ENCODE measurements at regions not wholly inside any gene's neighbourhood (a gene's known extent, or its start where the extent isn't known, plus 50 kb on each side); places are given as distances from the start of the nearest gene placed in this dataset.
"Not testable (repeated sequence)": the region's sequence is repeated elsewhere in the genome, so short reads cannot be mapped to it uniquely, and the experiment has no call there.

DNA sequence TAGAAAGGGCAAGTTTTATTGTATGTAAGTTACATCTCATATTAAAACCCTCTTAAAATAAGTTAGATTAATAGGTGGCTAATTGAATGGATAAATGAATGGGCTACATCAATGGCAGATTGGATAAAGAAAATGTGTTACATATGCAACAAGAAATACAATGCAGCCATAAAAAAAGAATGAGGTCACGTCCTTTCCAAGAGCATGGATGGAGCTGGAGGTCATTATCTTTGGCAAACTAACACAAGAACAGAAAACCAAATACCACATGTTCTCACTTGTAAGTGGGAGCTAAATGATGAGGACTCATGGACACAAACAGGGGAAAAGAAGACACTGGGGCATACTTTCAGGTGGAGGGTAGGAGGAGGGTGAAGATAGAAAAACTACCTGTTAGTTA is 182.2 kb upstream of the GNAI1 start:
- no peak for DNase-seq

DNA sequence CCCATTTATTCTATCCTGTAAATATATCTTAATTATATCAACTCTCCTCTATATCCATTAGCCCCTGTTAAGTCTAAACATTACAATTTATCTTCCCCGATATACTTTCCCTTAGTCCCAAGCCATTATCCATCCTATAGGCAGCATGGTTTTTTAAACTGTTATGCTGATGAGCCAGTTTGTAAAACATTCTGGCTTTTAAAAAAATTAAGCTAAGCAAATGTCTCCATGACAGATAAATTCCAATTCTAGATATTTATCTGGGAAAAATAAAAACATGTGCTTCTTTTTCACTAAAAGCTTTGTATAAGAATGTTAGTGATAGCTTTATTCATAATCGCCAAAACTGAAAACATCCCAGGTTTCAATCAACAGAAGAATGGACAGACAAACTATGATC is 183.2 kb upstream of the GNAI1 start:
- no peak for DNase-seq

DNA sequence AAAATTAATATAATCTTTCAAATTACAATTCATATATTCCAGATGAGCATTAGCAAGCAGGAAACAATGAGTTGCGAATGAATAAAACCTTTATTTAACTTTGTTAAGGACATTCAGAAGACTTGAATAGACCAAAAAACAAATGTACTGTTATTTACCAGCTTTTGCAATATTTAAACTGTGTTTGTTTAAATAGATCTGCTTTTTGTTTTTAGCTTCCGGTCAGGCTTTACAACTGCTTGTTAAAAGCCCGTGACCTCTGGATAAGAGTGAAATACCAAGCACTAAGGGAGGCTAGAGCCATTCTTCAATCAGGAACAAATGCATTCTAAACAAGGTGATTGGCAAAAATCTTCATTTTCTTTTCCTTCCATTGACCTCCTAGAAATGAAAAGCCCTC is 184.9 kb upstream of the GNAI1 start:
- no peak for DNase-seq

DNA sequence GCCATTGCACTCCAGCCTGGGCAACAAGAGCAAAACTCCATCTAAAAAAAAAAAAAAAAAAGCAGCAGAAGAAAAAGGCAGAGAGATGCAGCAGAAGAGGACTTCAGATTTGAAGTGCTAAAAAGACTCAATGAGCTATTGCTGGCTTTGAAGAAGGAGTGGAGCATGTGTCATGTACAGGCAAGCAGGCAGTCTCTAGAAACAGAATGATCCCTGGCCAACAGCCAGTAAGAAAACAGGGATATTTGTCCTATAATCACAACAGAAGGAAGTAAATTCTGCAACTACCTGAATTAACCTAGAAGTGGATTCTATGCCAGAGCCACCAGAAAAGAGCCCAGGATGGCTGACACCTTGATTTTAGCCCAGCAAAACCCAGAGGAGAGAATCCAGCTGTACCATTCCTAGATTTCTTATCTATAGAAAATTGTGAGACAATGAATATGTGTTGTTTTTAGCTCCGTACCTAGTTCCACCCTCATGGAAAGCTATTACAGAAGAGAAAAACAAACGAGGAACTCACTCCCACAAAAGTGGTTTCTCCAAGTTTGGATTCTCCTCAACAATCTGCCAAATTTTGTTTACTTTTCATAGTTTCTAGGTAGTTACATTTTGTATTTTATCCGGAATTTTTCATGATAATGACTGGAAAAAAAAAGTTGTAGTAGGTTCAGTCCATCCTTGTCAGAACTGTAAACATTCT is 198.2 kb upstream of the GNAI1 start:
- no peak for DNase-seq

DNA sequence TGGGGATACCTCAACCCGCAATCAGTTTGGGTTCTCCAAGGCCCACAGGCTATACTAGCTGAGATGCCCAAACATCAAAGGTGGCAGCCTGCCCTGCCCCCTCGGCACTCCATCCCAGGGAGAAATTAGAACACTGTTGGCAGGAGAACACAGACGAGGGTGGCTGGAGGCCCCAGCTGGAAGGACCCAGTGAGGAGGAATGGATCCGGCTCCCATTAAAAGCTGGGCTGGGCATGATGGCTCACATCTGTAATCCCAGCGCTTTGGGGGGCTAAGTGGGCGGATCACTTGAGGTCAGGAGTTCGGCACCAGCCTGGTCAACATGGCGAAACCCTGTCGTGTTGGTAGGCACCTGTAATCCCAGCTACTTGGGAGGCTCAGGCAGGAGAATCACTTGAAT is 199.9 kb upstream of the GNAI1 start:
- no peak for DNase-seq

DNA sequence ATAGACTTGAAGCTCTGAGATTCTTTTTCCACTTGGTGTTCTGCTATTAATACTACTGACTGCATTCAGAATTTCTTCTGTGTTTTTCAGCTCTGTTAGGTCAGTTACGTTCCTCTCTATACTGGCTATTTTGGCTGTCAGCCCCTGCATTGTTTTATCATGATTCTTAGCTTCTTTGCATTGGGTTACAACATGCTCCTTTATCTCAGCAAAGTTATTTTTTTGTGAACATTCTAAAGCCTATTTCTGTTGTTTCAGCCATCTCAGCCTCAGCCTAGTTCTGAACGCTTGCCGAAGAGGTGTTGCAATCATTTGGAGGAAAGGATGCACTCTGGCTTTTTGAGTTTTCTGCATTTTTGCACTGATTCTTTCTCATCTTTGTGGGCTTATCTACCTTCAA is 201.5 kb upstream of the GNAI1 start:
- no peak for DNase-seq

DNA sequence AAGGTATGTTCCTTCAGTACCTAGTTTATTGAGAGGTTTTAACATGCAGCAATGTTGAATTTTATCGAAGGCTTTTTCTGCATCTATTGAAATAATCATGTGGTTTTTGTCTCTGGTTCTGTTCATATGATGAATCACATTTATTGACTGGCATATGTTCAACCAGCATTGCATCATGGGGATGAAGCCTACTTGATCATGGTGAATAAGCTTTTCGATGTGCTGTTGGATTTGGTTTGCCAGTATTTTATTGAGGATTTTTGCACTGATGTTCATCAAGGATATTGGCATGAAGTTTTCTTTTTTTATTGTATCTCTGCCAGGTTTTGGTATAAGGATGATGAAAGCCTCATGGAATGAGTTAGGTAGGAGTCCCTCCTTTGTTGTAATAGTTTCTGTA is 204.0 kb upstream of the GNAI1 start:
- DNase-seq: no peak

DNA sequence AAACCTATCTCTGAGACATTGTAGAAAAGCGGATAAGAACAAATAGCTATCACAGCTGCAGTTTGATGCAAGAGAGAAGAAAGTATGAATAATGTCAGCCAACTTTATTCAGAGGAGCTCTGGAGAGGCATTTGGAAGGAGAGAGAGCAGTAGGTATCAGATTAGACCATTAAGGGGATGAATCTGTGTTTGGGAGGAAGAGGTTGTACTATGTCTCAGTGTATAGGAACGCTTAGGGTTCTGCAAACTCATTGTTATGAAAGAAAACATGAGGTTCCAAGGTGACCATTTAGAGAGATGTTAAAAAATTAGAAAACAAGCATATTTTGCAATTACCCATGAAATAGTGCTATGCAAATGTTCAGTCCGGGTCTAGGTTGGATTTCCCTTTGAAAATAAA is 207.5 kb upstream of the GNAI1 start:
- no peak for DNase-seq

DNA sequence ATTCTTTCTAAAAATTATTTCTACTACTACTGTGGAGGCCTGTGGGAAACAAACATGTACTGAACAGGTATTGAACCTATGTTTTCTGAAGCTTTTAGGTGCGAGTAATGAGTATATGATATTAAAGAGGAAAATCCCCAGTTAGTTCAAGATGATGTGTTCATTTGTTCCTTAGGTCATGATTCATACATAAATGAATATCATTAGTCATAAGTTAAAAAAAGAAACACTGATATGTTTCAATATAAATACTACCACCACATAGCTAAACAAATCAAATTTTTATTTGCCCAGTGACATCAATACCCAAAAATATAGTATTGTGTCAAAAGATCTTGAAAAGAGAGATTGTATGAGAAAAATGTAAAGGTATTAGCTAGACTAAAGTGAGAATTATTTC is 210.7 kb upstream of the GNAI1 start:
- no peak for DNase-seq

DNA sequence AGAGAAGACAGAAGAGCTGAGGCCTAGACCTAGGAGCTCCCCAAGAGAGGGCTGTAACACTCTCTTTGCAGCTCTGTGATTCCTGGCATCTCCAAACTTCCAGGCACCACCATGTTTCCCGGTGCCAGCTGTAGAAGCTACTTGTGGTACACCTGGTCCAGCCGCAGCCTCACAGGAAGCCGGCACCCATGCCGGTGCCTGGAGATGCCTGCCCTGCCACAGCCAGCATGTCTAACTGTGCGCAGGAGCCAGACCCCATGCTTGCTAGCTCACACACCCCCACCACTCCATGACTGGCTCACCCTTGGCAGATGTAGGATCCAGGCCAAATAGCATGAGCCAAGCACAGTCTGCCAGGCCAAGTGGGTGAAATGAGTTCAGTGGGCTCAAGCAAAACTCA is 211.7 kb upstream of the GNAI1 start:
- no peak for DNase-seq

DNA sequence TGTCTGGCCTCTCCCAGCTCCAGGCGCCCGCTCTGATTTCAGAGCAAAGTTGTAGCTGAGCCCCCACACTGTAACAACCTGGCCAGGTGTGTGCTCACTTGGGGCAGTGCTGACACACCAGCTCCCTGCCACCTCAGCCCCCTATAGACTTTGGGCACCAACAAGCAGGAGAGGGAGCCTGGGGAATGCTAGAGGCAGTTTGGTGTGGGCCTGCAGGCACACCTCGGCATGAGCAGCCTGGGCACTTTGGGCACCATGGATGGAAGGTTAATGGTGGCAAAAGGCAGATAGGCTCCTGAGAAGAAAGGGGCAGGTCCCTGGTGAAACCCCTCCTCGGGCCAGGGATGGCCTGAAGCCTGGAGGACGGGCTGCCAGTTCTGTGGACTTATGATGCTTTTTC is 212.7 kb upstream of the GNAI1 start:
- DNase-seq: no peak

DNA sequence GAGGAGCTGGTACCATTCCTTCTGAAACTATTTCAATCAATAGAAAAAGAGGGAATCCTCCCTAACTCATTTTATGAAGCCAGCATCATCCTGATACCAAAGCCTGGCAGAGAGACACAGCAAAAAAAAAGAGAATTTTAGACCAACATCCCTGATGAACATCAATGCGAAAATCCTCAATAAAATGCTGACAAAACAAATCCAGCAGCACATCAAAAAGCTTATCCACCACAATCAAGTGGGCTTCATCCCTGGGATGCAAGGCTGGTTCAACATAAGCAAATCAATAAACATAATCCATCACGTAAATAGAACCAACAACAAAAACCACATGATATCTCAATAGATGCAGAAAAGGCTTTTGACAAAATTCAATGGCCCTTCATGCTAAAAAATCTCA is 216.0 kb upstream of the GNAI1 start:
- DNase-seq: not testable (repeated sequence)

DNA sequence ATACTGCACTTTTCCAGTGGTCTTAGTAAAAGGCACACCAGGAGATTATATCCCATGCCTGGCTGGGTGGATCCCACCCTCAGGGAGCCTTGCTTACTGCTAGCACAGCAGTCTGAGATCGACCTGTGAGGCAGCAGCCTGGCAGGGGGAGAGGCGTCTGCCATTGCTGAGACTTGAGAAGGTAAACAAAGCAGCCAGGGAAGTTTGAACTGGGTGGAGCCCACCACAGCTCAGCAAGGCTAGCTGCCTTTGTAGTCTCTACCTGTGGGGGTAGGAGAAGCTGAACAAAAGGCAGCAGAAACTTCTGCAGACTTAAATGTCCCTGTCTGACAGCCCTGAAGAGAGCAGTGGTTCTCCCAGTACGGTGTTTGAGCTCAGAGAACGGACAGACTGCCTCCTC is 219.3 kb upstream of the GNAI1 start:
- not testable (repeated sequence) for DNase-seq

DNA sequence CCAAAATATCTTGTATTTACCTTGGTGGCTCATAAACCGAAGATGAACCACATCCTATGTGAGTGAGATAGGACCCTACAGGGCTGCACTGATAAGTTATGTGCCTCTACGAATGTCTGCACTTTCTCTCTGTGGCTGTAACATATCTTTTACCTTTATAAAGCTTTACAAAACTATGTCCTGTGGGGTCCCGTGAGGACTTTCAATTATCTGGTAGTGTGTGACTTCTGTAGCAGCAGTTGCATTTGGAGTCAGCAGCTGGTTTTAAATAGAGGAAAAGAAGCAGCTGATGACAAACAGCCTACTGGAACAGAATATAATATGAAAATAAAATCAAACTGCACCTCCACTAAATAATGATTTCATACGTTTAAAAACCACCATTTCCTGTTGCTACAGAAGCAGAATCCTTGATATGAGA is 222.4 kb upstream of the GNAI1 start:
- DNase-seq: no peak

DNA sequence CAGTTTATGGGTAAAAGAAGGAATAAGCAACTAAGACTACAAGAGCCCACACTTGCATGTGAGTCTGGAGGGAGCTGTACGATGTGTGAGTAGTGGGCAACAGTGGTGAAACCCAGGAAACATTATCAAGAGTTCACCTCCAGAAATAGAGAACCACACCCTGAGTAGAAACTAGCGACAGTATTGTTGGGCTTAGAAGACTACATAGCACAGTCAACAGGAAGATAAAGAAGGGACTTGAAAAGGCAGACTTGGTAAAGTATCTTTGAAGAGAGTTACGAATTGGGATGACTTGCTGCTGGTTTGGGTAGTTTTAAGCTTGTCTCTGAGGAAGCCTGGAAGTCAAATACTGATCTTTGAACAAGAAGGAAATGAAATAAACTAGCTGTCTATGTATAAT is 223.2 kb upstream of the GNAI1 start:
- DNase-seq: no peak

DNA sequence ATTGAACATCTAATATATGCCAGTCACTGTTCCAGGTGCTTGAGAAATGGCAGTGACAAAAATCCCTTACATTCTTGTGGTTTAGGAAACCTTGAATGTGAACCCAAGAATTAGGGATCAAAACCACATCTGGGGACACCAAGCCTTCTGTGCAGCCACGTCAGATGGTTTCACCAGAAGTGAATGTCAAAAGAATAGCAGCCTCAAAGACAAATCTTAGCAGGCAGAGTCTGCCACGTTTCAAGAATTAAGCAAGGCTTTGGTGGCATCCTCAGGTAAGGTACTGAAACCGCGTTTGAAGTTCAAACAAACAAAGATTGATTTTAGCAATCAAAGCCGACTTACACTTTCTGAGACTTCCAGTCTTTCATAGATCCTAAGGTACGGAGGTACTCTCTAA is 225.5 kb upstream of the GNAI1 start:
- DNase-seq: no peak

DNA sequence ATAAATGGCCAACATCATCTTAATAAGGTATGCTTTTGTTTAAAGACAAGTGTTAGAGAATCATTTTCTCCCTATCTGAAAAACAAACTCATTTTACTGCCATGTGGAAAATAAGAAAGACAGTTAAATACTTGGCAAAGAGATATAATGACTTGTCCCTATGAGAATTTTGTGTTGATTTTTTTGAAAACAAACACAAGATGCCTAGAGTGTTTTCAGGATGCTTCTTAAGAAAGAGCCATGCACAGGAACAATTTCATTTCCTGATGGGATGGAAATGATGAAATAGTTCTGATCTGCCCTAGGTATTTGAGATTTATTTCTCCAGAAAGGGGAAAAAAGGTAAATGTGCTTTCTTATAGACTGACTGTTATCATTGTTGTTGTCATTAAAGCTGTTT is 237.5 kb upstream of the GNAI1 start:
- no peak for DNase-seq

DNA sequence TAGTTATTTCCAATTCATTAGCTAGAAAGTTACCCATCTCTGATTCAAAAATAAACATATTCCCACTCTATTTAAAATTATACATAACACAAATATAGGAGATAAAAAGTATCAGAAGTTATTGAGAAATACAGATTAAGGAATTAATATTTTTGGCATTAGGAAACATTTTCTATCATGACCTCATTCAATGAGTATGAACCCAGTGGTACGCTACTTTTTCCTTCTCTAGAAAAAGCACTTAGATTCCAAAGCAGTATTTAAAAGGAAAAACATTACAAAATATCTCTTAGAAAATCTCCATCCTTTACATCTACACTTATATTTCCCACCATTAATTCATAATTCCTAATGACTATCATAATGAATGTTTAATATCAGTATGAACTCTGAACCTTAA is 240.6 kb upstream of the GNAI1 start:
- no peak for DNase-seq

DNA sequence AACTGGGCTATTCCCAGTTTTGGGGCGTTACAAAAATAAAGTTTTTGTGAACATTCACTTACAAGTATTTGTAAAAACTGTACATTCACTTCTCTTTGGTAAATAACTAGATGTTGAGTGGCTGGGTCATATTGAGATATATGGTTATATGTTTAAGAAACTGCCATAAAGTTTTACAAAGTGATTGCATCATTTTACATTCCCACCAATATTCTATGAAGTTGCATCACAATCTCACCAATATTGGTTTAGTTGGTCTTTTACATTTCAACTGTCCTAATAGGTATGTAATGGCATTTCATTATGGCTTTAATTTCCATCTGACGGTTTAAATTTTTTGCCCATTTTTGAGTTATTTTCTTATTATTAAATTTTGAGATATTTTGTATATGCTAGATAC is 251.7 kb upstream of the GNAI1 start:
- no peak for DNase-seq

DNA sequence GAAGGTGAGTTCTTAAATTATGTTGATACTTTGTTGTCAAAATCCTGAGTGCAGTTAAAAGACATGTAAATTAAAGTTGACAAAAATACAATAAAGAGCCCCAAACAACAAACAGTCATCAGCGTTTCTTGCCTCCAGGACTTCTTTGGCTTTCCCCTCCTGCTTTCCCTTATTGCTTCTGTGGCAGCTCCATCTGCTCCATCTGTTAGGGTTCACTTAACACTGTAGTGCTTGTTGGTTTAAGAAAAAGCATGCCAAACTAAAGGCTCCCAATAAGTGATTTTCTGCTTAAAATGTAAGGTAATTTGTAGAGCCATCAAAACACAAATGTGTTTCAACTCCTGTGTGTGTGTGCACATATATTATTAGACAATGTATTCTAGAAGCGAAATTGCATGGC is 254.3 kb upstream of the GNAI1 start:
- no peak for DNase-seq

DNA sequence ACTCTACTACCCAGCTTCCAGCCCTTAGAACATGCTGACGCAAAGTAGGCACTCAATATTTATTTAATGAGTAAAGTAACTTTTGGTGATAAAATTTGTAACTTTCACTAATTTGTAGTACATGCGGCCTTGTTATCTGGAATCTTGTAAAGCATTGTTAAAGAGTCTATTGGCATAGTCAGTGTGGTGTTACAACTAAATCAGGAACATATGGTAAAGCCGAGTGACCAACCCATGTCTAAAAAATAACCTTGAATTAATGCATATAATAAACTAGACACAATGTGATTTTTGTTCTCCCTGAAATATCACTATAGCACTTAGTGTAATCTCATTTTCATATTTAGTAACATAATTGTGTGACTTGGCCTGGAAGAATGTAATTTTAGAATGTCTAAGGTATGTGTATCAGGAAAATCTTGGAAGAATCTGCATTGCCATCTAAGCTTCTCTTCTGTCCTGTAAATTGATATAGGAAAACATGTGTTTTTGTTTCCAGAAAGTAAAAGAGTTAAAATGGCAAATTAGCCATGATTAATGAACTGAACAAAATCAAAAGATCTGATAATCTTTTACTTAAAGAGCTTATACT is 256.7 kb upstream of the GNAI1 start:
- DNase-seq: no peak

DNA sequence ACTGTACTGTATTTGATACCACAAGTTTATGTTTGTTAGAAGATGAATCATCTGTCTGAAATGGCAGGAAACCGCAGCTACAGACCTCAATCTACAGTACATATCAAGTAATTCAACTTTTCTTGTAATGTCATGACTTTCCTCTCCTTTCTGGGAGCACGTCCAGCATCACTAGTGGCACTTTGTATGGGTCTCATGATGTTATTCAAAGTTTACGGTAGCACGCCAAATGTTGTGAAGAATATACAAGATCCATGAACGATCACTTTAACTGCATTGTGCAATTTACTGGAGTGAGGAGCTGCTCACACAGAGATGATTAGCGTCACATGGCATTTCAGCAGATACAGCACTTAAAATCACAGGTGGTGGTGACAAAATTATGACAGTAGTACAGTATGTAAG is 257.8 kb upstream of the GNAI1 start:
- DNase-seq: no peak

DNA sequence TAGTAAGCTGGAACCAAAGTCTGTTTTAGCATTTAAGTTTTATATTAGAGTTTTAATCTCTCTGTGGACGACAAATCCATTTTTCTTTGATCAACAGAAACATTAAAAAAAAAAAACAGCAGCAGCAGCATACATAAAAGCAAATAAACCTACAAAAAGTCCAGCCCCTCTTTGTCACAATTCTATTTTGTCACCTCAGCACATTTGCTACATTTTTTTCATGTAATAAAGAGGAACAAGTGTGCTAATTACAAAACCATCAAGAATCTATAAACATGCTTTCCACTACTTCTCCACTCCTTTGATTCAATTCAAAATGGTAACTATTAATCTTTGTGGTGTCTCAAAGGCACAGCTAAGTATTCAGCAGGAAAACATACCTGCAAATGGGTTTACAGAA is 259.8 kb upstream of the GNAI1 start:
- DNase-seq: no peak

DNA sequence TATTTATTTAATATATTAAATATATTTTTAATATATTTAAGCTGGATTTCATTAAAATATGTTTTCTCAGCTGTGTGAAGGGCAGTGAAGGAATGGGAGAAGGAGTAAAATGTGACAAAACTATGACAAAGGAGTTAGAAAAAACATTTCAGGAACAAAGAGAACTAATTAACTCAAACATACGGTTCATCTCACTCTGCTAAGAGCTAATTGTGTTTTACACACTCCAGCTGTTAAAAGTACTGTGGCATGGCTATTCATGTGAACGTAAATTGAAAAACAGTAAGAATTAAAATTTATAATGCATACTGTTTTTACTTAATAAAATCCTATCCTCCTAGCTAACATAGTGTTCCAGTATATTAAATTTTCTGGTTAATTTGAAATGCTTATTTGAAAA is 262.5 kb upstream of the GNAI1 start:
- no peak for DNase-seq

DNA sequence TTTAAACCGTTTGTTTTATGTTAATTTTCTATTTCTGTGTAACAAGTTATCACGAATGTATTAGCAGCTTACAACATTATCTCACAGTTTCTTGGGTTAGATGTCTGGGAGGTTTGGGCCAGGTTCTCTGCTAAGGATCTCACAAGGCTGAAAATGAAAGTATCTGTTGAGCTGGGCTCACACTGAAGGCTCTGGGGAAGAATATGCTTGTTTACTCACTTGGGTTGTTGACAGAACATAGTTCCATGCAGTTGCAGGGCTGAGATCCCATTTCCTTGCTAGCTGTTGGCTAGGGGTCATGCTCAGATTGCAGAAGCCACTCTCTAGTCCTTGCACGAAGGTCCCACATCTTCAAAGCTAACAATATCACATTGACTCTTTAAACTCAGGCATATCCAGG is 266.6 kb upstream of the GNAI1 start:
- no peak for DNase-seq
